ENCODE measurements at regions not wholly inside any gene's neighbourhood (a gene's known extent, or its start where the extent isn't known, plus 50 kb on each side); places are given as distances from the start of the nearest gene placed in this dataset.

DNA sequence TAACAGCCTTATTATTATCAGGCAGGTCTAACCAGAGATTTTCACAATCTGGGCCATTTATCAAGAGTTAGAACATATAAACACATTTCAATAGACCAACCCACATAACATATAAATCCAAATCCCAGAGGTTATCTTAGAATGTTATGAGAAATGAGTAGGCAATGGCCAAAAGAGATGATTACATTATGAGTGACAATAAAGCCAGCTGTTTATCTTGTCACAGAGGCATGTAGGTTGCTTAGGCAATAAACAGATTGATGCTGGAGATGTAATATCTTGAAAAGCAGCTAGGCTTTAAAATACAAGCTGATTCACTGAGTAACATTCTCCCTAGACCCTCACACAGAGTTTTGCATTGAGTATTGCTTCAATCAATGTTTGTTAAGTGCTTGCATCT is 148.5 kb upstream of the SESN3 start:
- TF ChIP-seq FOSL1 (IDR thresholded peaks at IDR 0.05; ENCODE audit: insufficient read depth, low read depth, low read length): no peak
- TF ChIP-seq, protein P1, sequence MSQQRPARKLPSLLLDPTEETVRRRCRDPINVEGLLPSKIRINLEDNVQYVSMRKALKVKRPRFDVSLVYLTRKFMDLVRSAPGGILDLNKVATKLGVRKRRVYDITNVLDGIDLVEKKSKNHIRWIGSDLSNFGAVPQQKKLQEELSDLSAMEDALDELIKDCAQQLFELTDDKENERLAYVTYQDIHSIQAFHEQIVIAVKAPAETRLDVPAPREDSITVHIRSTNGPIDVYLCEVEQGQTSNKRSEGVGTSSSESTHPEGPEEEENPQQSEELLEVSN (IDR thresholded peaks at IDR 0.05): no peak
- no peak for TF ChIP-seq POLR2A (IDR thresholded peaks at IDR 0.05; ENCODE audit: control extremely low read depth in 1 of 2, low read depth in 2 of 2, low read length in 2 of 2)
- TF ChIP-seq TEAD4 (IDR thresholded peaks at IDR 0.05; ENCODE audit: low read depth, low read length): no peak
- TF ChIP-seq JUND (IDR thresholded peaks at IDR 0.05; ENCODE audit: low read length): no peak
- no peak for TF ChIP-seq JUN (IDR thresholded peaks at IDR 0.05; ENCODE audit: low read depth, low read length)
- no peak for TF ChIP-seq RXRA (IDR thresholded peaks at IDR 0.05; ENCODE audit: insufficient read depth, low read depth, low read length)
- TF ChIP-seq, protein P2, sequence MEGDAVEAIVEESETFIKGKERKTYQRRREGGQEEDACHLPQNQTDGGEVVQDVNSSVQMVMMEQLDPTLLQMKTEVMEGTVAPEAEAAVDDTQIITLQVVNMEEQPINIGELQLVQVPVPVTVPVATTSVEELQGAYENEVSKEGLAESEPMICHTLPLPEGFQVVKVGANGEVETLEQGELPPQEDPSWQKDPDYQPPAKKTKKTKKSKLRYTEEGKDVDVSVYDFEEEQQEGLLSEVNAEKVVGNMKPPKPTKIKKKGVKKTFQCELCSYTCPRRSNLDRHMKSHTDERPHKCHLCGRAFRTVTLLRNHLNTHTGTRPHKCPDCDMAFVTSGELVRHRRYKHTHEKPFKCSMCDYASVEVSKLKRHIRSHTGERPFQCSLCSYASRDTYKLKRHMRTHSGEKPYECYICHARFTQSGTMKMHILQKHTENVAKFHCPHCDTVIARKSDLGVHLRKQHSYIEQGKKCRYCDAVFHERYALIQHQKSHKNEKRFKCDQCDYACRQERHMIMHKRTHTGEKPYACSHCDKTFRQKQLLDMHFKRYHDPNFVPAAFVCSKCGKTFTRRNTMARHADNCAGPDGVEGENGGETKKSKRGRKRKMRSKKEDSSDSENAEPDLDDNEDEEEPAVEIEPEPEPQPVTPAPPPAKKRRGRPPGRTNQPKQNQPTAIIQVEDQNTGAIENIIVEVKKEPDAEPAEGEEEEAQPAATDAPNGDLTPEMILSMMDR (IDR thresholded peaks at IDR 0.05; ENCODE audit: control extremely low read depth in 1 of 3, insufficient read depth in 1 of 3, low read depth in 1 of 3, low read length in 3 of 3): no peak
- TF ChIP-seq CEBPB (IDR thresholded peaks at IDR 0.05; ENCODE audit: low read depth, low read length): no peak
- TF ChIP-seq EZH2 (IDR thresholded peaks at IDR 0.05; ENCODE audit: low read depth, low read length, severe bottlenecking): no peak
- no peak for TF ChIP-seq SP1 (IDR thresholded peaks at IDR 0.05; ENCODE audit: low read depth, low read length)
- TF ChIP-seq YY1 (IDR thresholded peaks at IDR 0.05; ENCODE audit: low read depth, low read length): no peak
- no peak for TF ChIP-seq KDM1A (IDR thresholded peaks at IDR 0.05; ENCODE audit: borderline replicate concordance, low read length)
